Cardiac fibroblast (primary cell): ENCODE measurements at regions not wholly inside any gene's neighbourhood (a gene's known extent, or its start where the extent isn't known, plus 50 kb on each side); places are given as distances from the start of the nearest gene placed in this dataset.
A peak's percentile ranks its signal among the peaks of the same experiment; 100 is the strongest.

Source experiments
- DNase-seq, 2 donors: peaks; one replicate each; pipeline versions ENCODE4 v3.0.0 to v3.0.0-alpha.2; 2010; ENCODE audit warnings: low read depth in 2 of 2
- H3K4me3 ChIP-seq, 2 donors: replicated peaks in 1 of 2; 1 replicate in 1 of 2; 2 replicates in 1 of 2; pipeline ENCODE4 v1.5.1; 2011; ENCODE audit warnings: low read depth in 2 of 2, low read length in 2 of 2, mild to moderate bottlenecking in 2 of 2, moderate library complexity in 1 of 2
- CTCF ChIP-seq: IDR thresholded peaks from one replicate; pipeline ENCODE4 v1.5.1; 2011; ENCODE audit warnings: low read depth, mild to moderate bottlenecking, low read length, inconsistent platforms

GRCh38 chr6:141133346-141133745, 999.4 kb upstream of the GJE1 start:
- TF ChIP-seq CTCF: no peak
- no peak overlapping the region for H3K4me3 ChIP-seq
- peak in 1 of 2 donors; percentile 12 for DNase-seq

- no peak overlapping the region for H3K4me3 ChIP-seq
- DNase-seq: no peak
- TF ChIP-seq CTCF: no peak
Observed at GRCh38 chr6:141131616-141132015, 1001.1 kb upstream of the GJE1 start.

- no peak for TF ChIP-seq CTCF
- H3K4me3 ChIP-seq: no peak overlapping the region
- no peak for DNase-seq
Observed at GRCh38 chr6:141123497-141123896, 1009.2 kb upstream of the GJE1 start.

- TF ChIP-seq CTCF: no peak
- DNase-seq: no peak
Observed at GRCh38 chr6:141123049-141123448, 1009.7 kb upstream of the GJE1 start.

GRCh38 chr6:141118991-141119390, 1013.7 kb upstream of the GJE1 start:
- H3K4me3 ChIP-seq: no peak overlapping the region
- DNase-seq: no peak
- TF ChIP-seq CTCF: no peak

More at GRCh38 chr6:141123049-141123448, 1009.7 kb upstream of the GJE1 start:
- H3K4me3 ChIP-seq: no peak overlapping the region

- DNase-seq: peak; percentile 44 to 58
- H3K4me3 ChIP-seq: no peak overlapping the region
- no peak for TF ChIP-seq CTCF
Observed at GRCh38 chr6:141117874-141118273, 1014.9 kb upstream of the GJE1 start.

GRCh38 chr6:141110481-141110880, 1022.2 kb upstream of the GJE1 start:
- TF ChIP-seq CTCF: no peak

More at GRCh38 chr6:141110481-141110880, 1022.2 kb upstream of the GJE1 start:
- DNase-seq: peak; percentile 61 to 88
- no peak overlapping the region for H3K4me3 ChIP-seq
